GM21723 (cell line): ENCODE measurements at regions not wholly inside any gene's neighbourhood (a gene's known extent, or its start where the extent isn't known, plus 50 kb on each side); places are given as distances from the start of the nearest gene placed in this dataset.
"Not testable (repeated sequence)": the region's sequence is repeated elsewhere in the genome, so short reads cannot be mapped to it uniquely, and the experiment has no call there.

Experiments
- ATAC-seq: cut with Tn5 transposase; IDR thresholded peaks from one replicate; pipeline ENCODE4 v1.9.1; 2021; ENCODE audit warnings: mild to moderate bottlenecking, moderate library complexity; ENCODE audit not compliant: unreplicated experiment

- no peak for ATAC-seq
Observed at GRCh38 chr11:100528872-100529416, 158.1 kb upstream of the ARHGAP42 start.

- ATAC-seq: not testable (repeated sequence)
Observed at GRCh38 chr11:100531290-100531689, 155.8 kb upstream of the ARHGAP42 start.

DNA sequence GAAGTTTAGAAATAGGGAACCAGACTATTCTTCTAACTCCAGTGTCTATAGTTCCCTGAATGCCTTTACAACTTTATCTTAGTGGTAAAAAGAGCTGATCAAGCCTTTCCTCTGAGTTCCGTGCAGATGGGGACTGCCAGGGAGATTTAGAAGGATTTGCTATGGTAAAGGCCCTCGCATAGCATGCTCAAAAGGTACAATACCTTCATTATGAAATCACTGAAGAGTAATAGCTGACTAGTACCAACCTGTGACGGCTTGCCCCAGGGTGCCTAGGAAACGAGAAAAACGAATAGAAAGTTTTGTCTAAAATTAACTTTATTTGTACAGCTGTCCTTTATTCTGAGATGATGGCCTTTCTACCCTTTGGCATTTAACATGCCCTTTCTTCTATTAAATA, 150.1 kb upstream of the ARHGAP42 start:
- no peak for ATAC-seq

GRCh38 chr11:100543386-100543785, 143.7 kb upstream of the ARHGAP42 start:
- no peak for ATAC-seq

- ATAC-seq: no peak
Observed at GRCh38 chr11:100545556-100545955, 141.5 kb upstream of the ARHGAP42 start.

DNA sequence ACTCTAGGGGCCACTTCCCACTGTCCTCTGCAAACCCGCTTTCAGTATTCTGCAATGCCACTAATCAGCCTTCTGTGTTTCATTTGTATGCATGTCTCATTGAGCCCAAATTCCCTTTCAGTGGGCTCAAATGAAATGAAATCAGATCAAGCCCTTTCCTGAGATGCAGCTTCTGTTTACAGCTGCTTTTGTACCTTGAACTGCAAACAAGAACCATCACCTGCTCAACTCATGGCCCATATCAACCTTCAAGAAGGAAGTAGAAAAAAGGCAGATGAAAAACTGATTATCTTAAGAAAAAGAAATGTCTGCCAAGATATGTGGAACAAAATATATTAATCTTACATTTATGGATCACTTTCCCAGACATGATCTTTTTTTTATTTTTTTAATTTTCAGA, 141.1 kb upstream of the ARHGAP42 start:
- ATAC-seq: no peak

GRCh38 chr11:100546714-100547113, 140.4 kb upstream of the ARHGAP42 start:
- no peak for ATAC-seq

- no peak for ATAC-seq
Observed at GRCh38 chr11:100550298-100550697, 136.8 kb upstream of the ARHGAP42 start.

- no peak for ATAC-seq
Observed at GRCh38 chr11:100550912-100551632, 136.0 kb upstream of the ARHGAP42 start.

DNA sequence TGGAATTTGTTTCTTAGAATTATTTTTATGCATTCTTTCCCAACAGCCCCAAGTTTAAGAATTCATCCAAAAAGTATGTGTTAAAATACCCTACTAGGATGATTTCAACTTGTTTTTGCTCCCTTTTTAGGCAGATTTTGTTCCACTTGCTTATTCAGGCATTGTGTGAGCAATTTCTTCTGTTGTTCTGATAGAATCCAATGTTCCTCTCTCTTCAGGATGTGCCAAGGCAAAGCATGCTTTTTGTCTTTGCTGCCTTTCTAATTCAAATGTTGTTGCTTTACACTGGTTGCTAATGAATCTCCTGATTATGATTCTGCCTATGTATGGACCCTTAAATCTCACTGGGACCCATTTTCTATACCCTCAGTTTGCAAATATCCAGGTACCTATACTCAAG, 131.2 kb upstream of the ARHGAP42 start:
- ATAC-seq: no peak

- no peak for ATAC-seq
Observed at GRCh38 chr11:100556781-100557180, 130.3 kb upstream of the ARHGAP42 start.

DNA sequence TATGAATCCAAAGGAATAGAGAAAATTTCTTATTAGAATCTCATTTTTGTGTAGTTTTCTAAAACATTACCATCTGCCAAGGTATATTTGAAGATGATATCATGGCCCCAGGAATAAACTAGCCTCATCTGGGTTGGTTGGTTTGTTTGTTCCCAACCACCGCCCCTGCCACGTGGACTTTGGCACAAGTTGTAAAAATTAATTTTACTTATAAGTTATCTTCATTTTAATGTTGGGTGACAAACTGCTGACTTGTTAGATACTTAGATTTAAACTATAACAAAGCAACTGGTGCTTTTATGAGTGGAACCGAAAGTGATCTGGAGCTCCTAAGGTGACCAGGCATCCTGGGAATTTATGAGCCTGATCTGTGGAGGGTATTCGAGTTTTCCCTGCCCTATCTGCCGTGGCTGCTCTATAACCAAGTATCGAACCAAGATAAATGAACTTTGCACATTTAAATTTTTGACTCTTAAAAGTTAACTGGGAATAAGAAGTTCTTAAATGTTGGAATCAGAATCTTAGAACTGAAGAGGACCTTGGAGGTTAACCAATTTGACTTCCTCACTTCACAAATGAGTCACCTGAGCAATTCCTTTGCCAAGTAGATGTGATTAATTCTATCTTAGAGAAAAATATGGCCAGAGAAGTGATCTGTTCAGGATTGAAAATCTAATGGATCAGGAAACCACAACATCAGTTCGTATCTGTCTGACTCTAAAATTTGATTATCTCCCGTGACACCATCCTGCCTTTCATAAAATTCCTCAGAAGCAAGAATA, 129.1 kb upstream of the ARHGAP42 start:
- ATAC-seq: no peak

- ATAC-seq: no peak
Observed at GRCh38 chr11:100560606-100561005, 126.5 kb upstream of the ARHGAP42 start.

GRCh38 chr11:100561323-100561722, 125.8 kb upstream of the ARHGAP42 start:
- no peak for ATAC-seq

GRCh38 chr11:100562128-100562527, 125.0 kb upstream of the ARHGAP42 start:
- ATAC-seq: no peak

GRCh38 chr11:100563541-100564280, 123.4 kb upstream of the ARHGAP42 start:
- ATAC-seq: no peak

- no peak for ATAC-seq
Observed at GRCh38 chr11:100573911-100574513, 113.1 kb upstream of the ARHGAP42 start.

DNA sequence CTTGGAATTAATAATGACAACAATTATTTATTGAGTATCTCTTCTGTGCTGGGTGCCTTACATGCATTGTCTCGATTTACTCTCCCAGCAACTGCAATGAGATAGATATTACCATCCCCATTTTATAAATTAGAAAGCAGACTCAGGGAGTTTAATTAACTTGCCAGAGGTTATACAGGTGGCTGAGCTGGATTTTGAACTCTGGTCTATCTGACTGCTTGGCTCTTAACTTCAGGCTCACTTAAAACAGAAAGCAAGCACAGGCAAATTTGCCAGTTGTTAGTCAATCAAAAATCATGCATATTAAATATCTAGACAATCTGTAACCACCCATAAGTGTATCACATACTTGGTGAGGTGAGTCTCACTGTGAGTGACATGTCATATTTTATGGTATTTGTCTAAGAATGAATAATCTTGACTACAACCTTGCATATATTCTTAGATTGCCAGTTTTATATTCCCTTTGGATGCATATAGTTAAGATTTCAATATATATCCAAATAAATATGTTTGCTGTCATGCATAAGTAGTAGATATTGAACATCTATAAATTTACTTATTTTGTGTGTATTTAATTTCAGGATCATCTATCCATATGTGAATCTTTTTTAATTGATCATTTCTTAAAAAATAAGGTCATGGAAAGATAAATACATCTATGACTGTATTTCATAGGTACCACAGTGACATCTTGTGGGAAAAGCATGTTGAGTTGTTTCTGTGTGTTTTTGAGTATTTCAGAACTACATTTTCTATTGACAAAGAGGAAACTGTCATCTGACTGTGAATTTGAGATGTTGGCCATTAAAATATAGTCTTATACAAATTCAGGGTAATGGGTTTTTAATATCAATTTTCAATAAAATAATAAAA, 112.0 kb upstream of the ARHGAP42 start:
- ATAC-seq: no peak

- peak; percentile 86 for ATAC-seq
Observed at GRCh38 chr11:100575860-100576717, 111.0 kb upstream of the ARHGAP42 start.
